ENCODE measurements at regions not wholly inside any gene's neighbourhood (a gene's known extent, or its start where the extent isn't known, plus 50 kb on each side); places are given as distances from the start of the nearest gene placed in this dataset.
A peak's percentile ranks its signal among the peaks of the same experiment; 100 is the strongest.

DNA sequence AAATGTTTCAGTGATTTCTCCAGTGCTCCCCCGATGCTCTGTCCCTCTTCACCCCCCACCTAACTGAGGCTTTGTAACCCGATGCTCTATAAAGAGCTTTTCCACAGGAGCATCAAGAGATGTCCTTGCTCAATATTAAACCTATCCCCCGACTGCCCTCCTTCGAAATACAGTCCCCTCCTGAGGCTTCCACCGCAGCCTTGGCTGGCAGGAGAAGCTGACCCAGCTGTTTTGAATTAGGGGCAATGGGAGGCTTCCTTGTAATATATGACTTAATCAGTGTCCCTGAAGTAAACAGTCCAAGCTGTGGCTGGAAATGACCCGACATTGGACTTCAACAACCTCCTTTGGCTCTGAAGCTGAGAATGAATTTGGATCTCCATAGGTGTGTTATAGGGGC is 62.4 kb downstream of the TMEM30B start:
- H3K4me3 ChIP-seq (replicated peaks in 1 of 2; ENCODE audit: low read depth in 2 of 2, low read length in 2 of 2) = no peak overlapping the region
- DNase-seq (ENCODE audit: low read depth in 2 of 2) = no peak
- TF ChIP-seq, protein P1, sequence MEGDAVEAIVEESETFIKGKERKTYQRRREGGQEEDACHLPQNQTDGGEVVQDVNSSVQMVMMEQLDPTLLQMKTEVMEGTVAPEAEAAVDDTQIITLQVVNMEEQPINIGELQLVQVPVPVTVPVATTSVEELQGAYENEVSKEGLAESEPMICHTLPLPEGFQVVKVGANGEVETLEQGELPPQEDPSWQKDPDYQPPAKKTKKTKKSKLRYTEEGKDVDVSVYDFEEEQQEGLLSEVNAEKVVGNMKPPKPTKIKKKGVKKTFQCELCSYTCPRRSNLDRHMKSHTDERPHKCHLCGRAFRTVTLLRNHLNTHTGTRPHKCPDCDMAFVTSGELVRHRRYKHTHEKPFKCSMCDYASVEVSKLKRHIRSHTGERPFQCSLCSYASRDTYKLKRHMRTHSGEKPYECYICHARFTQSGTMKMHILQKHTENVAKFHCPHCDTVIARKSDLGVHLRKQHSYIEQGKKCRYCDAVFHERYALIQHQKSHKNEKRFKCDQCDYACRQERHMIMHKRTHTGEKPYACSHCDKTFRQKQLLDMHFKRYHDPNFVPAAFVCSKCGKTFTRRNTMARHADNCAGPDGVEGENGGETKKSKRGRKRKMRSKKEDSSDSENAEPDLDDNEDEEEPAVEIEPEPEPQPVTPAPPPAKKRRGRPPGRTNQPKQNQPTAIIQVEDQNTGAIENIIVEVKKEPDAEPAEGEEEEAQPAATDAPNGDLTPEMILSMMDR (IDR thresholded peaks at IDR 0.05; ENCODE audit: low read depth, low read length) = no peak

- DNase-seq (ENCODE audit: low read depth in 2 of 2) = no peak
- TF ChIP-seq, protein P1 (IDR thresholded peaks at IDR 0.05; ENCODE audit: low read depth, low read length) = no peak
- H3K4me3 ChIP-seq (replicated peaks in 1 of 2; ENCODE audit: low read depth in 2 of 2, low read length in 2 of 2) = no peak overlapping the region
These were observed 63.0 kb downstream of the TMEM30B start for GRCh38 chr14:61218157-61218556.

- DNase-seq (ENCODE audit: low read depth in 2 of 2) = no peak
- TF ChIP-seq, protein P1 (IDR thresholded peaks at IDR 0.05; ENCODE audit: low read depth, low read length) = no peak
These were observed 63.6 kb downstream of the TMEM30B start for GRCh38 chr14:61217516-61217915.

GRCh38 chr14:61215222-61216020 is 65.7 kb downstream of the TMEM30B start:
- H3K4me3 ChIP-seq (replicated peaks in 1 of 2; ENCODE audit: low read depth in 2 of 2, low read length in 2 of 2) = no peak overlapping the region
- TF ChIP-seq, protein P1 (IDR thresholded peaks at IDR 0.05; ENCODE audit: low read depth, low read length) = no peak
- peak in 1 of 2 donors; percentile 37 for DNase-seq (ENCODE audit: low read depth in 2 of 2)

More at GRCh38 chr14:61217516-61217915, 63.6 kb downstream of the TMEM30B start:
- H3K4me3 ChIP-seq (replicated peaks in 1 of 2; ENCODE audit: low read depth in 2 of 2, low read length in 2 of 2) = no peak overlapping the region

DNA sequence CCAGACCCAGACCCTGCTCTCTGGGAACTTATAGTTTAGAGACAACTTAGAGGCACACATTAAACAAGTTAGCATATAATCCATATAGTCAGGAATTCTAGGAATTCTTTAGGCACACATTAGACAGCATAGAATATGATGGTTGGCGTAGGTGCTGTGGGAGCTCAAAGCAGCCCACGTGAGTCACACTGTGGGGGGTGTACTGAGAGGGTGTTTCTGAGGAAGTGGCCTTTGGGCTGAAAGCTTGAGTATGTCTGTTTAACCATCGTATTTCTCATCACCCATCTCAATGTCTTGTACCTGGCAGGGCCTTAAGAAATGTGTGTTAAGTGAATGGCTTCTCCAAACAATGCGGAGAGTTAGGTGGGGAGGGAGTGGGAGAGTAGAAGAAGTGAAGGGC is 67.2 kb downstream of the TMEM30B start:
- no peak overlapping the region for H3K4me3 ChIP-seq (replicated peaks in 1 of 2; ENCODE audit: low read depth in 2 of 2, low read length in 2 of 2)
- TF ChIP-seq, protein P1 (IDR thresholded peaks at IDR 0.05; ENCODE audit: low read depth, low read length) = no peak
- no peak for DNase-seq (ENCODE audit: low read depth in 2 of 2)

DNA sequence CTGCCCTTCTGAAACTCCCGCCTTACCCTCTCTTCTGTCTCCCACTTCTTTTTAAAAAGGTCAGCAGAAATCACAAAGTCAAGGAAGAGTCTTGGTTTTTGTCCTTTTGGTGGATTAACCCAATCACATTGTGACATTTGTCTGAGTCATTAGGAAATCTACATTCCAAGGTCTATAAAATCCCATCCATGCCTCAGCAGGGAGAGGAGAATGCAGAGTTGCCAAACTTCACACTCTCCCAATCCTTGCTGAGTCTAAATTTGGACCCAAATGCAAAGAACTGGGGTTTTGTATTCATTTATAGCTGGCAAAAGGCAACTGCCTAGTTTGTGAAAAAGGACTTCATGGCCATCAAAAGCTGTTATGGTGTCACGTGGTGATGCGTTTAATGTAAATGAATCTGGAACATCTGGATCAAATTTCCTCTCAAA is 67.9 kb downstream of the TMEM30B start:
- DNase-seq (ENCODE audit: low read depth in 2 of 2) = peak; percentile 45 to 57
- no peak overlapping the region for H3K4me3 ChIP-seq (replicated peaks in 1 of 2; ENCODE audit: low read depth in 2 of 2, low read length in 2 of 2)
- TF ChIP-seq, protein P1 (IDR thresholded peaks at IDR 0.05; ENCODE audit: low read depth, low read length) = no peak

All from cardiac fibroblast (primary cell).